ENCODE measurements at regions not wholly inside any gene's neighbourhood (a gene's known extent, or its start where the extent isn't known, plus 50 kb on each side); places are given as distances from the start of the nearest gene placed in this dataset.

GRCh38 chr4:26208237-26208994 lies 112.4 kb upstream of the RBPJ start:
- TF ChIP-seq EZH2phosphoT487 (IDR thresholded peaks at IDR 0.05; ENCODE audit: borderline replicate concordance, low read length) (no peak), EZH2 (IDR thresholded peaks at IDR 0.05; ENCODE audit: low read length, unreplicated experiment) (no peak), CTCF (conservative IDR thresholded peaks at IDR 0.05; ENCODE audit: low read depth, low read length) (no peak)

All from PC-3 (cell line).